Endothelial cell of umbilical vein (primary cell): ENCODE measurements at regions not wholly inside any gene's neighbourhood (a gene's known extent, or its start where the extent isn't known, plus 50 kb on each side); places are given as distances from the start of the nearest gene placed in this dataset.

Experiments
- BruUV-seq: library from RNA; stranded (reverse); fragments of 400-500 nt; replicated peaks from 2 replicates; lab custom pipeline; 2021; lab: Mats Ljungman, UMichigan
- CTCF ChIA-PET: fragments of 300-600, 350-600 bp; sonication (Branson Sonifier 250); formaldehyde crosslinking; loops from one replicate; lab custom pipeline; 2021; ENCODE audit warnings: antibody characterized with exemption, inconsistent platforms; lab: Charles Lee
- POLR2A ChIA-PET: fragments of 300-600, 350-600 bp; sonication (Branson Sonifier 250); formaldehyde crosslinking; loops from one replicate; lab custom pipeline; 2021; ENCODE audit warnings: antibody characterized with exemption, inconsistent platforms; lab: Charles Lee
- DNase-seq: peaks from one replicate; pipeline ENCODE4 v3.0.0-alpha.2; 2011; ENCODE audit warnings: low read depth, low spot score
- FAIRE-seq: peaks from 2 replicates; lab custom pipeline; 2011; peaks lifted over from hg19 to GRCh38; lab: Jason Lieb, UNC
- H2AFZ ChIP-seq: 2 replicates; pipeline ENCODE4 v1.6.0; 2012; ENCODE audit warnings: low read depth, low read length, control low read depth, inconsistent platforms
- H3K27ac ChIP-seq: 2 replicates; pipeline ENCODE4 v1.5.1; 2011; ENCODE audit warnings: low read depth, mild to moderate bottlenecking, control low read depth, low read length, moderate library complexity; ENCODE audit not compliant: insufficient read depth
- H3K27me3 ChIP-seq, 2 experiments: 2 replicates each; pipeline versions ENCODE4 v1.6.0 to v1.6.1; 2011; ENCODE audit warnings: low read length in 2 of 2, mixed read lengths in 1 of 2; ENCODE audit not compliant: control insufficient read depth in 2 of 2, insufficient read depth in 2 of 2
- H3K36me3 ChIP-seq, 2 experiments: 2 replicates in 1 of 2; 3 replicates in 1 of 2; pipeline ENCODE4 v1.5.1; 2011; ENCODE audit warnings: low read length in 2 of 2, mild to moderate bottlenecking in 1 of 2, moderate library complexity in 1 of 2; ENCODE audit not compliant: control insufficient read depth in 2 of 2, insufficient read depth in 2 of 2; ENCODE audit errors: extremely low read depth in 1 of 2
- H3K4me1 ChIP-seq: 3 replicates; pipeline ENCODE4 v1.5.1; 2011; ENCODE audit warnings: mild to moderate bottlenecking, low read length; ENCODE audit not compliant: control insufficient read depth, insufficient read depth; ENCODE audit errors: extremely low read depth
- H3K4me2 ChIP-seq: 2 replicates; pipeline ENCODE4 v1.6.1; 2011; ENCODE audit warnings: low read length, control low read depth, mixed read lengths; ENCODE audit not compliant: insufficient read depth
- H3K4me3 ChIP-seq, 3 experiments: fragments of 200-600 bp in 1 of 3; sonication (generic), shearing (Covaris generic) in 1 of 3; replicated peaks in 1 of 3; 2 replicates each; pipeline ENCODE4 v1.5.1; 2011 to 2016; ENCODE audit warnings: control low read depth in 3 of 3, low read length in 3 of 3, mild to moderate bottlenecking in 2 of 3, inconsistent platforms in 1 of 3, low read depth in 1 of 3, moderate library complexity in 1 of 3; ENCODE audit not compliant: insufficient read depth in 1 of 3
- H3K79me2 ChIP-seq: 2 replicates; pipeline ENCODE4 v1.6.0; 2012; ENCODE audit warnings: low read length, inconsistent platforms; ENCODE audit not compliant: control insufficient read depth, insufficient read depth
- H3K9ac ChIP-seq: replicated peaks from 2 replicates; pipeline ENCODE3; 2011; ENCODE audit warnings: low read length, control low read depth; ENCODE audit not compliant: insufficient read depth; ENCODE audit errors: extremely low read depth
- H3K9me1 ChIP-seq: replicated peaks from 3 replicates; pipeline ENCODE4 v1.6.0; 2011; ENCODE audit warnings: mild to moderate bottlenecking, low read length; ENCODE audit not compliant: control insufficient read depth, insufficient read depth; ENCODE audit errors: extremely low read depth
- H3K9me3 ChIP-seq: replicated peaks from 2 replicates; pipeline ENCODE4 v1.5.1; 2012; ENCODE audit warnings: low read length, inconsistent platforms; ENCODE audit not compliant: control insufficient read depth, insufficient read depth
- H4K20me1 ChIP-seq: replicated peaks from 2 replicates; pipeline ENCODE3; 2011; ENCODE audit warnings: mild to moderate bottlenecking, low read length; ENCODE audit not compliant: control insufficient read depth, insufficient read depth; ENCODE audit errors: extremely low read depth
- EZH2 ChIP-seq: IDR thresholded peaks from 2 replicates; pipeline ENCODE4 v1.6.1; 2012; ENCODE audit warnings: borderline replicate concordance, low read depth, mild to moderate bottlenecking, moderate library complexity, low read length, inconsistent platforms; ENCODE audit not compliant: severe bottlenecking
- FOS ChIP-seq: IDR thresholded peaks from 2 replicates; pipeline ENCODE4 v1.6.1; 2011; ENCODE audit warnings: mild to moderate bottlenecking, low read length, moderate library complexity, borderline replicate concordance; ENCODE audit not compliant: insufficient read depth
- GATA2 ChIP-seq: IDR thresholded peaks from 2 replicates; pipeline ENCODE4 v1.7.0; 2011; ENCODE audit warnings: low read depth, mild to moderate bottlenecking, moderate library complexity, mixed read lengths, low read length; ENCODE audit not compliant: insufficient read length, insufficient read depth
- JUN ChIP-seq: IDR thresholded peaks from 2 replicates; pipeline ENCODE4 v1.6.1; 2011; ENCODE audit warnings: borderline replicate concordance, low read depth; ENCODE audit not compliant: insufficient read length, insufficient read depth
- MYC ChIP-seq: IDR thresholded peaks from one replicate; pipeline ENCODE4 v1.6.1; 2011; ENCODE audit warnings: mild to moderate bottlenecking, low read depth, low read length
- POLR2A ChIP-seq: IDR thresholded peaks from 2 replicates; pipeline ENCODE4 v1.6.1; 2012; ENCODE audit warnings: low read depth, mild to moderate bottlenecking, control low read depth, low read length
- POLR2AphosphoS5 ChIP-seq: IDR thresholded peaks from 2 replicates; pipeline ENCODE4 v1.6.1; 2012; ENCODE audit warnings: low read depth, mild to moderate bottlenecking, control low read depth, low read length, moderate library complexity; ENCODE audit not compliant: insufficient read depth
- dilution Hi-C: fragments of 300-500 bp; cut with MboI; formaldehyde crosslinking; loops from one replicate; pipeline ENCODE4 v1.15.0; 2019; ENCODE audit warnings: low sequenced_read_pairs; ENCODE audit not compliant: extremely low pct_ligation_motif_present
- intact Hi-C: fragments of 100-400 bp; cut with micrococcal nuclease; formaldehyde crosslinking; loops from one replicate; pipeline ENCODE4 v1.10.0; 2022
- TF ChIP-seq, protein P1 (sequence below), 2 donors: IDR thresholded peaks; 1 replicate in 1 of 2; 2 replicates in 1 of 2; pipeline ENCODE4 v1.5.1; 2011; ENCODE audit warnings: low read length in 2 of 2, mild to moderate bottlenecking in 2 of 2, moderate library complexity in 2 of 2, control low read depth in 1 of 2, inconsistent platforms in 1 of 2, low read depth in 1 of 2; ENCODE audit not compliant: insufficient read depth in 1 of 2; ENCODE audit errors: extremely low read depth in 1 of 2
- TF ChIP-seq, protein P2 (sequence below): IDR thresholded peaks from 2 replicates; pipeline ENCODE4 v1.6.1; 2011; ENCODE audit not compliant: insufficient read depth, insufficient read length

DNA sequence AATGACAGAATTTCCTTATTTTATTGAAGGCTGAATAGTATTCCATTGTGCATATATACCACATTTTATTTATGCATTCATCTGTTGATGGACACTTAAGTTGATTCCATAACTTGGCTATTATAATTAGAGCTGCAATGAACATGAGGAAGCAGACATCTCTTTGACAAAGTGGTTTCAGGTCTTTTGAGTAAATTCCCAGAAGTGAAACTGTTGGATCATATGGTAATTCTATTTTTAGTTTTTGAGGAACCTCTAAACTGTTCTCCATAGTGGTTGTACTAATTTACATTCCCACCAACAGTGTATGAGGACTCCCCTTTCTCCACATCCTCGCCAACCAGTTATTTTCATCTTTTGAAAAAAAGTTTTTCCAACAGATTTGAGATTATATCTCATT is 77.5 kb downstream of the TMEM200C start:
- H3K9me3 ChIP-seq, result no peaks in the 10 kb centered on the region
- BruUV-seq, result no TSS peak
- dilution Hi-C loops (no loop called here), intact Hi-C loops (no loop called here)
- H4K20me1 ChIP-seq, result no peaks in the 10 kb centered on the region
- no peaks in the 10 kb centered on the region for H3K79me2 ChIP-seq
- H3K9me1 ChIP-seq, result no peaks in the 10 kb centered on the region
- DNase-seq (no peak), FAIRE-seq (no peak)
- H3K4me1 ChIP-seq, result no peaks in the 10 kb centered on the region
- CTCF ChIA-PET, result no interaction called here
- no peaks in the 10 kb centered on the region for H3K27me3 ChIP-seq
- no peak overlapping the region for H3K27ac ChIP-seq
- H3K36me3 ChIP-seq, result no peaks in the 10 kb centered on the region
- POLR2A ChIA-PET, result no interaction called here
- no peak overlapping the region for H3K4me3 ChIP-seq
- no peak overlapping the region for H2AFZ ChIP-seq
- H3K9ac ChIP-seq, result no peak overlapping the region
- no peak overlapping the region for H3K4me2 ChIP-seq
- TF ChIP-seq FOS (no peak), POLR2AphosphoS5 (no peak), POLR2A (no peak), GATA2 (no peak), JUN (no peak), EZH2 (no peak)

DNA sequence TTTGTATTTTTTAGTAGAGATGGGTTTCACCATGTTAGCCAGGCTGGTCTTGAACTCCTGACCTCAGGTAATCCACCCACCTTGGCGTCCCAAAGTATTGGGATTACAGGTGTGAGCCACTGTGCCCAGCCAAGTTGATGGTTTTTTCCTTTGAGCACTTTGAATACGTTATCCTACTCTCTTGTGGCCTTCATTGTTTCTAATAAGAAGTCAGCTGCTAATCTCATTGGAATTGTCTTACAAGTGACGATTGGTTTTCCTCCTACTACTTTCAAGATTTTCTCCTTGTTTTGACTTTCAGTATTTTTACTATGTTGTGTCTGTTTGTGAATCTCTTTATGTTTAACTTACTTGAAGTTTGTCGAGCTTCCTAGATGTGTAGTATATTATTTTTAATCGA is 88.5 kb downstream of the TMEM200C start:
- no TSS peak for BruUV-seq
- H3K9ac ChIP-seq, result no peak overlapping the region

More for the DNA sequence above, 88.5 kb downstream of the TMEM200C start:
- ChIA-PET CTCF (no interaction called here), POLR2A (no interaction called here)
- dilution Hi-C loops (no loop called here), intact Hi-C loops (no loop called here)
- Histone ChIP-seq H3K27ac (no peak overlapping the region), H2AFZ (no peak overlapping the region), H3K27me3 (no peaks in the 10 kb centered on the region), H4K20me1 (no peaks in the 10 kb centered on the region), H3K36me3 (no peaks in the 10 kb centered on the region), H3K79me2 (no peaks in the 10 kb centered on the region), H3K9me1 (no peaks in the 10 kb centered on the region), H3K4me3 (no peak overlapping the region), H3K4me1 (no peaks in the 10 kb centered on the region), H3K9me3 (no peaks in the 10 kb centered on the region), H3K4me2 (no peak overlapping the region)
- TF ChIP-seq, protein P1, sequence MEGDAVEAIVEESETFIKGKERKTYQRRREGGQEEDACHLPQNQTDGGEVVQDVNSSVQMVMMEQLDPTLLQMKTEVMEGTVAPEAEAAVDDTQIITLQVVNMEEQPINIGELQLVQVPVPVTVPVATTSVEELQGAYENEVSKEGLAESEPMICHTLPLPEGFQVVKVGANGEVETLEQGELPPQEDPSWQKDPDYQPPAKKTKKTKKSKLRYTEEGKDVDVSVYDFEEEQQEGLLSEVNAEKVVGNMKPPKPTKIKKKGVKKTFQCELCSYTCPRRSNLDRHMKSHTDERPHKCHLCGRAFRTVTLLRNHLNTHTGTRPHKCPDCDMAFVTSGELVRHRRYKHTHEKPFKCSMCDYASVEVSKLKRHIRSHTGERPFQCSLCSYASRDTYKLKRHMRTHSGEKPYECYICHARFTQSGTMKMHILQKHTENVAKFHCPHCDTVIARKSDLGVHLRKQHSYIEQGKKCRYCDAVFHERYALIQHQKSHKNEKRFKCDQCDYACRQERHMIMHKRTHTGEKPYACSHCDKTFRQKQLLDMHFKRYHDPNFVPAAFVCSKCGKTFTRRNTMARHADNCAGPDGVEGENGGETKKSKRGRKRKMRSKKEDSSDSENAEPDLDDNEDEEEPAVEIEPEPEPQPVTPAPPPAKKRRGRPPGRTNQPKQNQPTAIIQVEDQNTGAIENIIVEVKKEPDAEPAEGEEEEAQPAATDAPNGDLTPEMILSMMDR (IDR thresholded peaks at IDR 0.05; ENCODE audit: extremely low read depth in 1 of 2, insufficient read depth in 1 of 2, low read depth in 1 of 2, low read length in 2 of 2), result no peak
- no peak for TF ChIP-seq MYC
- no peak for TF ChIP-seq GATA2
- TF ChIP-seq JUN, result no peak
- TF ChIP-seq, protein P2, sequence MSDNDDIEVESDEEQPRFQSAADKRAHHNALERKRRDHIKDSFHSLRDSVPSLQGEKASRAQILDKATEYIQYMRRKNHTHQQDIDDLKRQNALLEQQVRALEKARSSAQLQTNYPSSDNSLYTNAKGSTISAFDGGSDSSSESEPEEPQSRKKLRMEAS, result no peak
- no peak for TF ChIP-seq FOS
- TF ChIP-seq EZH2, result no peak
- TF ChIP-seq POLR2AphosphoS5, result no peak
- no peak for TF ChIP-seq POLR2A
- DNase-seq (no peak), FAIRE-seq (no peak)
